ENCODE measurements at regions not wholly inside any gene's neighbourhood (a gene's known extent, or its start where the extent isn't known, plus 50 kb on each side); places are given as distances from the start of the nearest gene placed in this dataset.
"Not testable (repeated sequence)": the region's sequence is repeated elsewhere in the genome, so short reads cannot be mapped to it uniquely, and the experiment has no call there.

- BruUV-seq (replicated peaks): no TSS peak
- TF ChIP-seq CTCF (conservative IDR thresholded peaks at IDR 0.05) (no peak), EZH2 (IDR thresholded peaks at IDR 0.05; ENCODE audit: low read depth) (no peak)
- CTCF ChIA-PET: no interaction called here
- Histone ChIP-seq H3F3A (ENCODE audit: insufficient read depth, low read depth) (no peaks in the 10 kb centered on the region), H4K20me1 (ENCODE audit: insufficient read depth) (no peaks in the 10 kb centered on the region), H3K9me3 (ENCODE audit: insufficient read depth, low read depth) (no peaks in the 10 kb centered on the region), H3K27ac (no peak overlapping the region), H3K9me2 (ENCODE audit: insufficient read depth) (no peaks in the 10 kb centered on the region), H3K4me3 (no peak overlapping the region), H3K36me3 (ENCODE audit: low read depth) (no peaks in the 10 kb centered on the region), H2AFZ (no peak overlapping the region), H3K27me3 (ENCODE audit: insufficient read depth, low read depth) (no peaks in the 10 kb centered on the region), H3K4me2 (no peak overlapping the region), H3K4me1 (replicated peaks; ENCODE audit: insufficient read depth) (no peaks in the 10 kb centered on the region), H3K79me2 (ENCODE audit: low read depth) (no peaks in the 10 kb centered on the region)
- no peak for DNase-seq
- intact Hi-C loops (cut with micrococcal nuclease; ENCODE audit: unreplicated experiment): no loop called here
- POLR2A ChIA-PET (ENCODE audit: unreplicated experiment): no interaction called here
Measured at GRCh38 chr5:67897431-67897830, 318.1 kb upstream of the PIK3R1 start.

- Histone ChIP-seq H3K9me3 (ENCODE audit: insufficient read depth, low read depth) (no peaks in the 10 kb centered on the region), H3K27me3 (ENCODE audit: insufficient read depth, low read depth) (no peaks in the 10 kb centered on the region), H3K4me2 (no peak overlapping the region), H3K36me3 (ENCODE audit: low read depth) (no peaks in the 10 kb centered on the region), H3K27ac (no peak overlapping the region), H3K79me2 (ENCODE audit: low read depth) (no peaks in the 10 kb centered on the region), H3F3A (ENCODE audit: insufficient read depth, low read depth) (no peaks in the 10 kb centered on the region), H2AFZ (no peak overlapping the region), H4K20me1 (ENCODE audit: insufficient read depth) (no peaks in the 10 kb centered on the region), H3K4me3 (no peak overlapping the region), H3K9me2 (ENCODE audit: insufficient read depth) (no peaks in the 10 kb centered on the region), H3K4me1 (replicated peaks; ENCODE audit: insufficient read depth) (no peaks in the 10 kb centered on the region)
- BruUV-seq (replicated peaks): no TSS peak
- intact Hi-C loops (cut with micrococcal nuclease; ENCODE audit: unreplicated experiment): no loop called here
- TF ChIP-seq CTCF (conservative IDR thresholded peaks at IDR 0.05) (no peak), EZH2 (IDR thresholded peaks at IDR 0.05; ENCODE audit: low read depth) (no peak)
- CTCF ChIA-PET: no interaction called here
- POLR2A ChIA-PET (ENCODE audit: unreplicated experiment): no interaction called here
- DNase-seq: no peak
Measured at GRCh38 chr5:67896930-67897313, 318.6 kb upstream of the PIK3R1 start.

- intact Hi-C loops (cut with micrococcal nuclease; ENCODE audit: unreplicated experiment): no loop called here
- no peaks in the 10 kb centered on the region for H3K9me3 ChIP-seq (ENCODE audit: insufficient read depth, low read depth)
- H2AFZ ChIP-seq: no peak overlapping the region
- H3K27ac ChIP-seq: no peak overlapping the region
- H3K27me3 ChIP-seq (ENCODE audit: insufficient read depth, low read depth): no peaks in the 10 kb centered on the region
- no peaks in the 10 kb centered on the region for H3K36me3 ChIP-seq (ENCODE audit: low read depth)
- H3K4me1 ChIP-seq (replicated peaks; ENCODE audit: insufficient read depth): no peaks in the 10 kb centered on the region
- ChIA-PET POLR2A (ENCODE audit: unreplicated experiment) (no interaction called here), CTCF (interaction anchor here (0.6 kb wide), 1 partner anchor 376 kb away, joined by 3 read pairs; no protein-coding TSS in a partner anchor)
- no peak overlapping the region for H3K4me3 ChIP-seq
- BruUV-seq (replicated peaks): no TSS peak
- no peaks in the 10 kb centered on the region for H3K9me2 ChIP-seq (ENCODE audit: insufficient read depth)
- no peak for DNase-seq
- H3F3A ChIP-seq (ENCODE audit: insufficient read depth, low read depth): no peaks in the 10 kb centered on the region
- no peak overlapping the region for H3K4me2 ChIP-seq
- TF ChIP-seq EZH2 (IDR thresholded peaks at IDR 0.05; ENCODE audit: low read depth) (no peak), CTCF (conservative IDR thresholded peaks at IDR 0.05) (no peak)
- no peaks in the 10 kb centered on the region for H4K20me1 ChIP-seq (ENCODE audit: insufficient read depth)
- H3K79me2 ChIP-seq (ENCODE audit: low read depth): no peaks in the 10 kb centered on the region
Measured at GRCh38 chr5:67896311-67896929, 319.1 kb upstream of the PIK3R1 start.

GRCh38 chr5:67889870-67890269 lies 325.7 kb upstream of the PIK3R1 start:
- H3K36me3 ChIP-seq (ENCODE audit: low read depth); H3K9me2 ChIP-seq (ENCODE audit: insufficient read depth); H3K4me1 ChIP-seq (replicated peaks; ENCODE audit: insufficient read depth); H3K4me3 ChIP-seq; CTCF ChIA-PET; H3K79me2 ChIP-seq (ENCODE audit: low read depth); H3K4me2 ChIP-seq; intact Hi-C loops (cut with micrococcal nuclease; ENCODE audit: unreplicated experiment); H4K20me1 ChIP-seq (ENCODE audit: insufficient read depth); H2AFZ ChIP-seq; POLR2A ChIA-PET (ENCODE audit: unreplicated experiment); H3K9me3 ChIP-seq (ENCODE audit: insufficient read depth, low read depth); H3K27me3 ChIP-seq (ENCODE audit: insufficient read depth, low read depth); H3F3A ChIP-seq (ENCODE audit: insufficient read depth, low read depth); BruUV-seq (replicated peaks); DNase-seq; H3K27ac ChIP-seq: not testable (repeated sequence)
